ENCODE measurements at regions not wholly inside any gene's neighbourhood (a gene's known extent, or its start where the extent isn't known, plus 50 kb on each side); places are given as distances from the start of the nearest gene placed in this dataset.

GRCh38 chr9:81259896-81260295, 429.5 kb downstream of the TLE1 start:
- Histone ChIP-seq H3K9me2 (replicated peaks; ENCODE audit: insufficient read depth, low read length) (no peaks in the 10 kb centered on the region), H3K9me3 (ENCODE audit: insufficient read depth, low read length) (no peaks in the 10 kb centered on the region), H3K4me2 (ENCODE audit: low read depth, low read length, poor library complexity, severe bottlenecking) (no peak overlapping the region), H3K4me3 (ENCODE audit: insufficient read depth, low read length, poor library complexity, severe bottlenecking) (no peak overlapping the region), H4K20me1 (ENCODE audit: low read depth, low read length) (no peaks in the 10 kb centered on the region), H3K27ac (ENCODE audit: low read depth, low read length) (no peak overlapping the region), H3K36me3 (ENCODE audit: low read length) (no peaks in the 10 kb centered on the region), H3F3A (ENCODE audit: insufficient read depth) (no peaks in the 10 kb centered on the region), H3K9ac (ENCODE audit: low read length) (no peak overlapping the region), H3K27me3 (ENCODE audit: low read length) (no peaks in the 10 kb centered on the region), H2AFZ (ENCODE audit: low read depth, low read length, severe bottlenecking) (no peak overlapping the region), H3K79me2 (ENCODE audit: insufficient read depth, low read length) (no peaks in the 10 kb centered on the region)
- TF ChIP-seq EZH2phosphoT487 (conservative IDR thresholded peaks at IDR 0.05; ENCODE audit: low read length) (no peak), CTCF (IDR thresholded peaks at IDR 0.05; ENCODE audit: insufficient read depth, low read length, poor library complexity, severe bottlenecking) (no peak)

GRCh38 chr9:81256368-81256767, 433.0 kb downstream of the TLE1 start:
- H3K79me2 ChIP-seq (ENCODE audit: insufficient read depth, low read length), result no peaks in the 10 kb centered on the region
- no peaks in the 10 kb centered on the region for H3K36me3 ChIP-seq (ENCODE audit: low read length)
- H3K4me3 ChIP-seq (ENCODE audit: insufficient read depth, low read length, poor library complexity, severe bottlenecking), result no peak overlapping the region
- H3K9me2 ChIP-seq (replicated peaks; ENCODE audit: insufficient read depth, low read length), result no peaks in the 10 kb centered on the region
- H3K27me3 ChIP-seq (ENCODE audit: low read length), result no peaks in the 10 kb centered on the region
- no peak overlapping the region for H3K27ac ChIP-seq (ENCODE audit: low read depth, low read length)
- no peak for TF ChIP-seq CTCF (IDR thresholded peaks at IDR 0.05; ENCODE audit: insufficient read depth, low read length, poor library complexity, severe bottlenecking)
- H4K20me1 ChIP-seq (ENCODE audit: low read depth, low read length), result no peaks in the 10 kb centered on the region
- H3K4me2 ChIP-seq (ENCODE audit: low read depth, low read length, poor library complexity, severe bottlenecking), result no peak overlapping the region
- no peaks in the 10 kb centered on the region for H3F3A ChIP-seq (ENCODE audit: insufficient read depth)
- no peak overlapping the region for H3K9ac ChIP-seq (ENCODE audit: low read length)
- no peaks in the 10 kb centered on the region for H3K9me3 ChIP-seq (ENCODE audit: insufficient read depth, low read length)
- no peak overlapping the region for H2AFZ ChIP-seq (ENCODE audit: low read depth, low read length, severe bottlenecking)

GRCh38 chr9:81250606-81251005, 438.7 kb downstream of the TLE1 start:
- H2AFZ ChIP-seq (ENCODE audit: low read depth, low read length, severe bottlenecking), result no peak overlapping the region
- H3K79me2 ChIP-seq (ENCODE audit: insufficient read depth, low read length), result no peaks in the 10 kb centered on the region
- H3K9me3 ChIP-seq (ENCODE audit: insufficient read depth, low read length), result no peaks in the 10 kb centered on the region
- no peaks in the 10 kb centered on the region for H4K20me1 ChIP-seq (ENCODE audit: low read depth, low read length)
- TF ChIP-seq CTCF (IDR thresholded peaks at IDR 0.05; ENCODE audit: insufficient read depth, low read length, poor library complexity, severe bottlenecking), result no peak
- no peak for TF ChIP-seq EZH2phosphoT487 (conservative IDR thresholded peaks at IDR 0.05; ENCODE audit: low read length)
- no peaks in the 10 kb centered on the region for H3K36me3 ChIP-seq (ENCODE audit: low read length)
- H3K27ac ChIP-seq (ENCODE audit: low read depth, low read length), result no peak overlapping the region
- H3F3A ChIP-seq (ENCODE audit: insufficient read depth), result no peaks in the 10 kb centered on the region
- H3K27me3 ChIP-seq (ENCODE audit: low read length), result no peaks in the 10 kb centered on the region
- H3K9me2 ChIP-seq (replicated peaks; ENCODE audit: insufficient read depth, low read length), result no peaks in the 10 kb centered on the region
- no peak overlapping the region for H3K4me2 ChIP-seq (ENCODE audit: low read depth, low read length, poor library complexity, severe bottlenecking)
- no peak overlapping the region for H3K9ac ChIP-seq (ENCODE audit: low read length)
- H3K4me3 ChIP-seq (ENCODE audit: insufficient read depth, low read length, poor library complexity, severe bottlenecking), result no peak overlapping the region

GRCh38 chr9:81250041-81250440, 439.3 kb downstream of the TLE1 start:
- Histone ChIP-seq H3K9me3 (ENCODE audit: insufficient read depth, low read length) (no peaks in the 10 kb centered on the region), H3K36me3 (ENCODE audit: low read length) (no peaks in the 10 kb centered on the region), H3K27me3 (ENCODE audit: low read length) (no peaks in the 10 kb centered on the region), H3K9ac (ENCODE audit: low read length) (no peak overlapping the region), H3K79me2 (ENCODE audit: insufficient read depth, low read length) (no peaks in the 10 kb centered on the region), H3K9me2 (replicated peaks; ENCODE audit: insufficient read depth, low read length) (no peaks in the 10 kb centered on the region), H4K20me1 (ENCODE audit: low read depth, low read length) (no peaks in the 10 kb centered on the region), H3K27ac (ENCODE audit: low read depth, low read length) (no peak overlapping the region), H2AFZ (ENCODE audit: low read depth, low read length, severe bottlenecking) (no peak overlapping the region), H3F3A (ENCODE audit: insufficient read depth) (no peaks in the 10 kb centered on the region), H3K4me3 (ENCODE audit: insufficient read depth, low read length, poor library complexity, severe bottlenecking) (no peak overlapping the region), H3K4me2 (ENCODE audit: low read depth, low read length, poor library complexity, severe bottlenecking) (no peak overlapping the region)
- TF ChIP-seq EZH2phosphoT487 (conservative IDR thresholded peaks at IDR 0.05; ENCODE audit: low read length), result no peak
- TF ChIP-seq CTCF (IDR thresholded peaks at IDR 0.05; ENCODE audit: insufficient read depth, low read length, poor library complexity, severe bottlenecking), result no peak
